Activated CD8-positive, alpha-beta T cell treated with anti-CD3 and anti-CD28 coated beads for 36 hours (primary cell): ENCODE measurements at regions not wholly inside any gene's neighbourhood (a gene's known extent, or its start where the extent isn't known, plus 50 kb on each side); places are given as distances from the start of the nearest gene placed in this dataset.

Source experiments
- ATAC-seq: fragments of 200-7000 bp; cut with Tn5 transposase; one replicate; pipeline ENCODE4 v1.10.0; 2021; ENCODE audit warnings: mild to moderate bottlenecking, moderate library complexity
- CTCF ChIA-PET: fragments of 350-600 bp; sonication (Branson Sonifier 250); formaldehyde crosslinking; loops from one replicate; lab custom pipeline; 2021; ENCODE audit warnings: antibody characterized with exemption; lab: Charles Lee
- POLR2A ChIA-PET: fragments of 350-600 bp; sonication (Branson Sonifier 250); formaldehyde crosslinking; loops from one replicate; lab custom pipeline; 2021; ENCODE audit warnings: antibody characterized with exemption; lab: Charles Lee
- DNase-seq: peaks from one replicate; pipeline ENCODE4 v3.0.0-alpha.2; 2020
- H3K27ac Mint-ChIP-seq: one replicate; pipeline ENCODE4 v1.8.0; 2021; ENCODE audit warnings: mild to moderate bottlenecking, mixed read lengths
- H3K27me3 Mint-ChIP-seq: one replicate; pipeline ENCODE4 v1.8.0; 2021; ENCODE audit warnings: mixed read lengths
- H3K36me3 Mint-ChIP-seq: one replicate; pipeline ENCODE4 v1.8.0; 2021; ENCODE audit warnings: low read depth, mixed read lengths
- H3K4me1 Mint-ChIP-seq: one replicate; pipeline ENCODE4 v1.8.0; 2021; ENCODE audit warnings: low read depth, mixed read lengths
- H3K4me3 Mint-ChIP-seq: one replicate; pipeline ENCODE4 v1.8.0; 2021; ENCODE audit warnings: mild to moderate bottlenecking, moderate library complexity, mixed read lengths
- H3K9me3 Mint-ChIP-seq: one replicate; pipeline ENCODE4 v1.8.0; 2021; ENCODE audit warnings: mixed read lengths
- CTCF ChIP-seq: fragments of 200-600 bp; IDR thresholded peaks from one replicate; pipeline ENCODE4 v1.8.0; 2022; ENCODE audit warnings: antibody characterized with exemption, mild to moderate bottlenecking
- intact Hi-C: fragments of 100-400 bp; cut with micrococcal nuclease; formaldehyde crosslinking; loops from one replicate; pipeline ENCODE4 v1.10.0; 2022

- Mint-ChIP-seq H3K27ac (no peak overlapping the region), H3K4me3 (no peak overlapping the region), H3K9me3 (no peaks in the 10 kb centered on the region), H3K36me3 (no peaks in the 10 kb centered on the region), H3K4me1 (no peaks in the 10 kb centered on the region), H3K27me3 (no peaks in the 10 kb centered on the region)
- POLR2A ChIA-PET, result no interaction called here
- CTCF ChIA-PET, result no interaction called here
- no peak for TF ChIP-seq CTCF
- DNase-seq (no peak), ATAC-seq (no peak)
- intact Hi-C loops, result no loop called here
These were observed 521.9 kb downstream of the BNC2 start for GRCh38 chr9:16348531-16348930.

- H3K9me3 Mint-ChIP-seq, result no peaks in the 10 kb centered on the region
- POLR2A ChIA-PET, result no interaction called here
- H3K4me1 Mint-ChIP-seq, result no peaks in the 10 kb centered on the region
- H3K36me3 Mint-ChIP-seq, result no peaks in the 10 kb centered on the region
- H3K27ac Mint-ChIP-seq, result no peak overlapping the region
- ATAC-seq, result no peak
- CTCF ChIA-PET, result no interaction called here
- no peak overlapping the region for H3K4me3 Mint-ChIP-seq
- intact Hi-C loops, result no loop called here
- H3K27me3 Mint-ChIP-seq, result no peaks in the 10 kb centered on the region
- DNase-seq, result no peak
- no peak for TF ChIP-seq CTCF
These were observed 518.2 kb downstream of the BNC2 start for GRCh38 chr9:16352251-16352650.

DNA sequence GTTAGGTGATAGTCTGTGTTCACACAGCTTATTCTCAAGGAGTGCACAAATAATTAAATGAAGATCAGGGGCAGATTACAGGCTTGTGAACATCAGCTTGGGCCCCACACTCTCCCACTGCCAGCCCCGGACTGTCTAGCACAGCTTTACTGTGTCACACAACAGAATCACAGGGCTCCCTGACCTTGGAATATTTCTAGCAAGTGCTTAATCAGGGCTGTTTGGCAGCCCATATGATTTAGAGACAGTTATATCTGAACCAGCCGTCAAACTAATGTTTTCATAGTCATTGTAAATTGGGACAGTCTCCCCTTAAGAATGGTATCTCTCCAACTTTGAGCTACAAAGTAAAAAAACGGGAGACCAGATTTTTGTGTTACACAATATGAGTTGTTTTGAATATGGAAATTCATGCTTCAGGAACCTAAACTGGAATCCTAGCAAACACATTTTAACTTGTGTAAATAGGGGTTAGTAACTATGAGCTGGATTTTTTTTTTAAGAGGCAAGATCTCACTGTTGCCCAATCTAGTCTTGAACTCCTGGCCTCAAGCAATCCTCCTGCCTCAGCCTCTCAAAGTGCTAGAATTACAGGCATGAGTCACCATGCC is 517.6 kb downstream of the BNC2 start:
- ChIA-PET CTCF (no interaction called here), POLR2A (no interaction called here)
- no peak overlapping the region for H3K27ac Mint-ChIP-seq
- H3K27me3 Mint-ChIP-seq, result no peaks in the 10 kb centered on the region
- no peak overlapping the region for H3K4me3 Mint-ChIP-seq
- H3K9me3 Mint-ChIP-seq, result no peaks in the 10 kb centered on the region
- ATAC-seq (no peak), DNase-seq (no peak)
- H3K4me1 Mint-ChIP-seq, result no peaks in the 10 kb centered on the region
- intact Hi-C loops, result no loop called here
- TF ChIP-seq CTCF, result no peak
- no peaks in the 10 kb centered on the region for H3K36me3 Mint-ChIP-seq

DNA sequence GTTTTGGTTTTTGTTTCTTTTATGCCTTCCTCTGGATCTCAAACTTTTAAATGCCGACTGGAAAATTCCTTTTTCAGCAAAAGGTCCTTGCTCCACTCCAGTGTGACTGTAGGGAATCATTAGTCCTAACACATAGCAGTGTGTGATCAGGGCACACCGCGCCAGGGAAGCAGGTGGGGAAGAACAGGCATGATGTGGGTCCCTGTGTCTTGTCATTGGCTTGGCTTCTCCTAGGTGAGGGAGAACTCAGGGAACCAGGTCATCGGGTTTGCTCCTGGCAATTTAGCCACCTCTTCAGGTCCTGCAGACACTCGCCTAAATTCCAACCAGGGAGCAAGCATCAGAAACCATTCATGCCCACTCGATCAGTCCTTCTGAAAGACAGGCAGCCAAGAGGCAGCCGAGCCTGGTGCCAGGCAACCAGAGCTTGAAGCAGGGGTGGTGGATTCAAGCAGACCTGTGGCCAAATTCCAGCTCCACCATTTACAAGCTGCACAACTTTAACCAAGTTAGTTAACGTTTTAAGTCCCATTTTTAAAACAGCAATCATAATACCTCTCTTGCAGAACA is 514.2 kb downstream of the BNC2 start:
- no peak for DNase-seq
- intact Hi-C loops, result no loop called here
- H3K27ac Mint-ChIP-seq, result no peak overlapping the region
- H3K27me3 Mint-ChIP-seq, result no peaks in the 10 kb centered on the region
- POLR2A ChIA-PET, result no interaction called here
- H3K4me3 Mint-ChIP-seq, result no peak overlapping the region
- H3K4me1 Mint-ChIP-seq, result no peaks in the 10 kb centered on the region
- H3K36me3 Mint-ChIP-seq, result no peaks in the 10 kb centered on the region
- CTCF ChIA-PET, result no interaction called here
- no peak for TF ChIP-seq CTCF
- ATAC-seq, result no peak
- H3K9me3 Mint-ChIP-seq, result no peaks in the 10 kb centered on the region

- ChIA-PET POLR2A (no interaction called here), CTCF (no interaction called here)
- Mint-ChIP-seq H3K36me3 (no peaks in the 10 kb centered on the region), H3K27me3 (no peaks in the 10 kb centered on the region), H3K27ac (no peak overlapping the region), H3K4me3 (no peak overlapping the region), H3K4me1 (no peaks in the 10 kb centered on the region), H3K9me3 (no peaks in the 10 kb centered on the region)
- ATAC-seq (no peak), DNase-seq (no peak)
- no peak for TF ChIP-seq CTCF
- intact Hi-C loops, result no loop called here
These were observed 512.6 kb downstream of the BNC2 start for GRCh38 chr9:16357828-16358227.
